Liver (tissue), 8 donors: ENCODE measurements at regions not wholly inside any gene's neighbourhood (a gene's known extent, or its start where the extent isn't known, plus 50 kb on each side); places are given as distances from the start of the nearest gene placed in this dataset.

Source experiments
- DNase-seq: peaks from one replicate; pipeline ENCODE4 v3.0.0-alpha.2; 2017; ENCODE audit warnings: low spot score
- H3K27ac ChIP-seq, 2 donors: one replicate each; pipeline ENCODE4 v1.7.0; 2013; ENCODE audit warnings: inconsistent platforms in 2 of 2, low read length in 2 of 2, control low read depth in 1 of 2, low read depth in 1 of 2, mild to moderate bottlenecking in 1 of 2
- H3K27me3 ChIP-seq, 4 donors: one replicate each; pipeline versions ENCODE4 v1.6.1 to v1.7.0; 2013; ENCODE audit warnings: low read length in 3 of 4, inconsistent platforms in 1 of 4, mild to moderate bottlenecking in 1 of 4, moderate library complexity in 1 of 4; ENCODE audit not compliant: control insufficient read depth in 4 of 4, insufficient read depth in 4 of 4
- H3K36me3 ChIP-seq, 4 donors: one replicate each; pipeline versions ENCODE4 v1.6.1 to v1.7.0; 2013; ENCODE audit warnings: low read length in 3 of 4, mild to moderate bottlenecking in 3 of 4, low read depth in 1 of 4, moderate library complexity in 1 of 4; ENCODE audit not compliant: control insufficient read depth in 4 of 4, insufficient read depth in 3 of 4
- H3K4me1 ChIP-seq, 4 donors: one replicate each; pipeline versions ENCODE4 v1.6.1 to v1.7.0; 2013; ENCODE audit warnings: low read length in 3 of 4, mild to moderate bottlenecking in 3 of 4, moderate library complexity in 1 of 4; ENCODE audit not compliant: control insufficient read depth in 4 of 4, insufficient read depth in 4 of 4
- H3K4me3 ChIP-seq, 3 donors: one replicate each; pipeline versions ENCODE4 v1.6.1 to v1.7.0; 2013; ENCODE audit warnings: low read length in 3 of 3, control low read depth in 1 of 3, low read depth in 1 of 3, mild to moderate bottlenecking in 1 of 3
- H3K9ac ChIP-seq, 2 donors: one replicate each; pipeline ENCODE4 v1.7.0; 2013; ENCODE audit warnings: low read length in 2 of 2, mild to moderate bottlenecking in 2 of 2, moderate library complexity in 2 of 2, control low read depth in 1 of 2, low read depth in 1 of 2
- H3K9me3 ChIP-seq, 4 donors: one replicate each; pipeline versions ENCODE4 v1.6.1 to v1.7.0; 2013; ENCODE audit warnings: low read length in 3 of 4; ENCODE audit not compliant: control insufficient read depth in 4 of 4
- ATF3 ChIP-seq: IDR thresholded peaks from 2 replicates; pipeline ENCODE4 v1.6.1; 2016; ENCODE audit warnings: antibody characterized with exemption
- EGR1 ChIP-seq, 2 donors: IDR thresholded peaks; 2 replicates each; pipeline ENCODE4 v1.6.1; 2016 to 2018; ENCODE audit warnings: antibody characterized with exemption in 2 of 2, low read depth in 2 of 2
- FOXA1 ChIP-seq: IDR thresholded peaks from 2 replicates; pipeline ENCODE4 v1.6.1; 2016; ENCODE audit warnings: antibody characterized with exemption
- GABPA ChIP-seq, 2 donors: IDR thresholded peaks in 1 of 2; conservative IDR thresholded peaks in 1 of 2; 2 replicates each; pipeline ENCODE4 v1.6.1; 2016; ENCODE audit warnings: antibody characterized with exemption in 2 of 2, mild to moderate bottlenecking in 1 of 2, moderate library complexity in 1 of 2
- HNF4A ChIP-seq, 2 donors: conservative IDR thresholded peaks; 2 replicates each; pipeline ENCODE4 v1.6.1; 2016; ENCODE audit warnings: antibody characterized with exemption in 2 of 2, mild to moderate bottlenecking in 2 of 2
- HNF4G ChIP-seq: IDR thresholded peaks from 2 replicates; pipeline ENCODE4 v1.6.1; 2016; ENCODE audit warnings: antibody characterized with exemption
- JUND ChIP-seq, 2 donors: IDR thresholded peaks; 2 replicates each; pipeline ENCODE4 v1.6.1; 2016; ENCODE audit warnings: antibody characterized with exemption in 2 of 2
- MAX ChIP-seq: IDR thresholded peaks from 2 replicates; pipeline ENCODE4 v1.6.1; 2016; ENCODE audit warnings: antibody characterized with exemption
- NR2F2 ChIP-seq: IDR thresholded peaks from 2 replicates; pipeline ENCODE4 v1.6.1; 2016; ENCODE audit warnings: antibody characterized with exemption
- RAD21 ChIP-seq, 2 donors: IDR thresholded peaks; 2 replicates each; pipeline ENCODE4 v1.6.1; 2016; ENCODE audit warnings: antibody characterized with exemption in 2 of 2, mild to moderate bottlenecking in 2 of 2
- REST ChIP-seq: IDR thresholded peaks from 2 replicates; pipeline ENCODE4 v1.6.1; 2016; ENCODE audit warnings: antibody characterized with exemption, mild to moderate bottlenecking
- SP1 ChIP-seq: IDR thresholded peaks from 2 replicates; pipeline ENCODE4 v1.6.1; 2018; ENCODE audit warnings: antibody characterized with exemption, mild to moderate bottlenecking
- TAF1 ChIP-seq: conservative IDR thresholded peaks from 2 replicates; pipeline ENCODE4 v1.6.1; 2016; ENCODE audit warnings: antibody characterized with exemption, mild to moderate bottlenecking
- YY1 ChIP-seq: IDR thresholded peaks from 2 replicates; pipeline ENCODE4 v1.6.1; 2016; ENCODE audit warnings: antibody characterized with exemption, mild to moderate bottlenecking
- WGBS: extraction: QIAGEN DNeasy Blood & Tissue Kit; methylation state at CpG from one replicate; pipeline ENCODE4 v1.1.7; 2013; 5-methylcytosine and 5-hydroxymethylcytosine counted together
- TF ChIP-seq, protein P1 (sequence below): fragments of 150-350 bp; IDR thresholded peaks from 2 replicates; pipeline ENCODE4 v1.5.1; 2017; ENCODE audit warnings: improper control_type of control experiment, low read depth, low read length; ENCODE audit not compliant: missing input control
- TF ChIP-seq, protein P2 (sequence below): IDR thresholded peaks from 2 replicates; pipeline ENCODE4 v1.6.1; 2016; ENCODE audit warnings: antibody characterized with exemption
- donor health status: healthy.
- donor health status: healthy.
- donor health status: healthy.
- donor health status: healthy.
- donor health status: healthy.

GRCh38 chr18:66159451-66159850, 408.6 kb downstream of the CDH7 start:
- DNase-seq, result no peak
- peaks cover 0 to 2% (median 0%) of the 10 kb centered on the region in 4 donors for H3K9me3 ChIP-seq
- no peak overlapping the region for H3K27ac ChIP-seq
- 92% methylated on average over 1 of the region's 1 CpG for WGBS
- no peak overlapping the region for H3K4me3 ChIP-seq
- no peak for TF ChIP-seq HNF4G
- H3K27me3 ChIP-seq, result no peaks in the 10 kb centered on the region
- H3K4me1 ChIP-seq, result no peaks in the 10 kb centered on the region
- H3K36me3 ChIP-seq, result no peaks in the 10 kb centered on the region
- no peak overlapping the region for H3K9ac ChIP-seq

- H3K27ac ChIP-seq, result no peak overlapping the region
- H3K9ac ChIP-seq, result no peak overlapping the region
- no peak overlapping the region for H3K4me3 ChIP-seq
- no peak for DNase-seq
- H3K27me3 ChIP-seq, result no peaks in the 10 kb centered on the region
- TF ChIP-seq YY1 (no peak), HNF4G (no peak), EGR1 (IDR thresholded peaks at IDR 0.05; ENCODE audit: low read depth in 2 of 2) (no peak), NR2F2 (no peak), REST (no peak), MAX (no peak), JUND (IDR thresholded peaks at IDR 0.05) (no peak), TAF1 (no peak), RAD21 (IDR thresholded peaks at IDR 0.05) (no peak), ATF3 (no peak), GABPA (IDR thresholded peaks at IDR 0.05 in 1 of 2, conservative IDR thresholded peaks at IDR 0.05 in 1 of 2) (no peak), FOXA1 (no peak), HNF4A (conservative IDR thresholded peaks at IDR 0.05) (no peak), SP1 (no peak)
- TF ChIP-seq, protein P1, sequence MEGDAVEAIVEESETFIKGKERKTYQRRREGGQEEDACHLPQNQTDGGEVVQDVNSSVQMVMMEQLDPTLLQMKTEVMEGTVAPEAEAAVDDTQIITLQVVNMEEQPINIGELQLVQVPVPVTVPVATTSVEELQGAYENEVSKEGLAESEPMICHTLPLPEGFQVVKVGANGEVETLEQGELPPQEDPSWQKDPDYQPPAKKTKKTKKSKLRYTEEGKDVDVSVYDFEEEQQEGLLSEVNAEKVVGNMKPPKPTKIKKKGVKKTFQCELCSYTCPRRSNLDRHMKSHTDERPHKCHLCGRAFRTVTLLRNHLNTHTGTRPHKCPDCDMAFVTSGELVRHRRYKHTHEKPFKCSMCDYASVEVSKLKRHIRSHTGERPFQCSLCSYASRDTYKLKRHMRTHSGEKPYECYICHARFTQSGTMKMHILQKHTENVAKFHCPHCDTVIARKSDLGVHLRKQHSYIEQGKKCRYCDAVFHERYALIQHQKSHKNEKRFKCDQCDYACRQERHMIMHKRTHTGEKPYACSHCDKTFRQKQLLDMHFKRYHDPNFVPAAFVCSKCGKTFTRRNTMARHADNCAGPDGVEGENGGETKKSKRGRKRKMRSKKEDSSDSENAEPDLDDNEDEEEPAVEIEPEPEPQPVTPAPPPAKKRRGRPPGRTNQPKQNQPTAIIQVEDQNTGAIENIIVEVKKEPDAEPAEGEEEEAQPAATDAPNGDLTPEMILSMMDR, result no peak
- TF ChIP-seq, protein P2, sequence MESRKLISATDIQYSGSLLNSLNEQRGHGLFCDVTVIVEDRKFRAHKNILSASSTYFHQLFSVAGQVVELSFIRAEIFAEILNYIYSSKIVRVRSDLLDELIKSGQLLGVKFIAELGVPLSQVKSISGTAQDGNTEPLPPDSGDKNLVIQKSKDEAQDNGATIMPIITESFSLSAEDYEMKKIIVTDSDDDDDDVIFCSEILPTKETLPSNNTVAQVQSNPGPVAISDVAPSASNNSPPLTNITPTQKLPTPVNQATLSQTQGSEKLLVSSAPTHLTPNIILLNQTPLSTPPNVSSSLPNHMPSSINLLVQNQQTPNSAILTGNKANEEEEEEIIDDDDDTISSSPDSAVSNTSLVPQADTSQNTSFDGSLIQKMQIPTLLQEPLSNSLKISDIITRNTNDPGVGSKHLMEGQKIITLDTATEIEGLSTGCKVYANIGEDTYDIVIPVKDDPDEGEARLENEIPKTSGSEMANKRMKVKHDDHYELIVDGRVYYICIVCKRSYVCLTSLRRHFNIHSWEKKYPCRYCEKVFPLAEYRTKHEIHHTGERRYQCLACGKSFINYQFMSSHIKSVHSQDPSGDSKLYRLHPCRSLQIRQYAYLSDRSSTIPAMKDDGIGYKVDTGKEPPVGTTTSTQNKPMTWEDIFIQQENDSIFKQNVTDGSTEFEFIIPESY, result no peak
- H3K4me1 ChIP-seq, result no peaks in the 10 kb centered on the region
- no peaks in the 10 kb centered on the region for H3K36me3 ChIP-seq
- H3K9me3 ChIP-seq, result no peaks in the 10 kb centered on the region
These were observed 406.3 kb downstream of the CDH7 start for GRCh38 chr18:66156946-66157687.
